ENCODE measurements at regions not wholly inside any gene's neighbourhood (a gene's known extent, or its start where the extent isn't known, plus 50 kb on each side); places are given as distances from the start of the nearest gene placed in this dataset.
"Not testable (repeated sequence)": the region's sequence is repeated elsewhere in the genome, so short reads cannot be mapped to it uniquely, and the experiment has no call there.

DNA sequence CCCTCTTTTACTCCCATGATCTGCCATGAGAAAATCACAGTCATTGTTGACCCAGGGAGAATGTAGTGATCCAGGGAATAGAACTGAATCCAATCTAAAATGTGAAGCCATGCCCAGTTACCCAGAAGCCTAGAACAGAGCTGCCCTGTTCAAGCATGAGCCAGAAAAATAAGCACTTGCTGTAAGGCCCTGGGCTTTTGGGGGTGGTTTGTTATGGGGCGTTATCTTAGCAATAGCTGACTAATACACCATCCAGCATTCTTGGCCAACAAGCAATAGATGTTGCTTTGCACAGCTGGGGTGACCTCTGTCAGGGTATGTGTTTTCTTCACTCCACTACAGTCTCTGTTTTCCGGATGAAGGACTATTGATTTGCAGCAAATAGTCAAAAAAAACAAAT, 120.4 kb downstream of the ZFP64 start:
- no peak overlapping the region for H3K9ac ChIP-seq (ENCODE audit: low read depth, low read length)

DNA sequence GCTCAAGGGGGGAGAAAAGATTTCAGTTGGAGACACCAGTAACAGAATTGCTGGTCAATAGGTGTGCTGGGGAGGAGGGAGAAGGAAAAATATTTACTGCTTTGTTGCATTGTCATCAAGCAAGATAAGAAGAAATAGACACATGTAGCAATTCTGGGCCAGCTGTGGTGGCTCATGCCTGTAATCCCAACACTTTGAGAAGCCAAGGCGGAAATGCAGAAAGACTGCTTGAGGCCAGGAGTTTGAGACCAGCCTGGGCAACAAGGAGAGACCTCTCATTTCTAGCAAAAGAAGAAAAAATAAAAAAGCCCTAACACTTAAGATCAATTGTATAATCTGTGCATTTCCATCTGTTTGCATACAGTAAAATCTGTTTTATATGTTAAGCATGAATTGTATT, 126.6 kb downstream of the ZFP64 start:
- H3K36me3 ChIP-seq (ENCODE audit: insufficient read depth, low read length), result no peaks in the 10 kb centered on the region
- no peaks in the 10 kb centered on the region for H3K9me3 ChIP-seq (ENCODE audit: control insufficient read depth, insufficient read depth, low read length)
- H3K9ac ChIP-seq (ENCODE audit: low read depth, low read length), result no peak overlapping the region
- peaks cover 3% of the 10 kb centered on the region for H3K4me1 ChIP-seq (ENCODE audit: insufficient read depth, low read length)

More for the DNA sequence above, 120.4 kb downstream of the ZFP64 start:
- Histone ChIP-seq H3K9me3 (ENCODE audit: control insufficient read depth, insufficient read depth, low read length) (no peaks in the 10 kb centered on the region; the same call in 1 of the 2 replicates), H3K4me1 (ENCODE audit: insufficient read depth, low read length) (no peaks in the 10 kb centered on the region), H3K36me3 (ENCODE audit: insufficient read depth, low read length) (no peaks in the 10 kb centered on the region)

DNA sequence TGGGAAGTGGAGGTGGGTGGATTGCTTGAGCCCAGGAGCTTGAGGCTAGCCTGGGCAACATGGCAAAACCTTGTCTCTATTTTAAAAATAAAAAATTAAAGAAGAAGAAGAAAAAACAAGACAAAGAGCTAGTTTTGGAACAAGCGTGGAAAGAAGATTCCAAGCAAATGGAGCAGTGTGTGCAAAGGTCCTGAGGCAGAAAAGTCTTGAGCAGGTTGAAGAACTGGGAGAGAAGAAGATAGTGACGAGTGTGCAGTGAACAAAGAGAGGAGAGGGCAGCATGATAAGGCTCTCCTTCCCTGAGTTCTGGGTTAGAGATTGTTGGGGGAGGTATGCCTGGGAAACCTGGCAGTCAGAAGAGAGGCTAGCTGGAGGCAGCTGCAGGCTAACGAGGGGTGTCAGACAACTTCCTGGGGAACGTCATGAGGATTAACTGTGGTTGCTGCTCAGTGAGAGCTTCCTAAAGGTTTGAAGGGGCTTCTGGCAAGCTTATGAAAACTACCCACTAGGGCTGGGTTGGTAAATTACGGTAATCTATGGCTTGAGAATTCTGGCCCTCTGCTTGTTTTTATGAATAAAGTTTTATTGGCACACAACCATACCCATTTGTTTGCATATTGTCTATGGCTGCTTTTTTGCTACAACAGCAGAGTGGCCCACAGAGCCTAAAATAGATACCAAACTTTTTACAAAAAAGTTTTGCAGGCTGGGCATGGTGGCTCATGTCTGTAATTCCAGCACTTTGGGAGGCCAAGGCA, 128.9 kb downstream of the ZFP64 start:
- Histone ChIP-seq H3K4me1 (ENCODE audit: insufficient read depth, low read length) (peaks cover 3% of the 10 kb centered on the region), H3K36me3 (ENCODE audit: insufficient read depth, low read length) (no peaks in the 10 kb centered on the region), H3K9ac (ENCODE audit: low read depth, low read length) (no peak overlapping the region), H3K9me3 (ENCODE audit: control insufficient read depth, insufficient read depth, low read length) (no peaks in the 10 kb centered on the region)

DNA sequence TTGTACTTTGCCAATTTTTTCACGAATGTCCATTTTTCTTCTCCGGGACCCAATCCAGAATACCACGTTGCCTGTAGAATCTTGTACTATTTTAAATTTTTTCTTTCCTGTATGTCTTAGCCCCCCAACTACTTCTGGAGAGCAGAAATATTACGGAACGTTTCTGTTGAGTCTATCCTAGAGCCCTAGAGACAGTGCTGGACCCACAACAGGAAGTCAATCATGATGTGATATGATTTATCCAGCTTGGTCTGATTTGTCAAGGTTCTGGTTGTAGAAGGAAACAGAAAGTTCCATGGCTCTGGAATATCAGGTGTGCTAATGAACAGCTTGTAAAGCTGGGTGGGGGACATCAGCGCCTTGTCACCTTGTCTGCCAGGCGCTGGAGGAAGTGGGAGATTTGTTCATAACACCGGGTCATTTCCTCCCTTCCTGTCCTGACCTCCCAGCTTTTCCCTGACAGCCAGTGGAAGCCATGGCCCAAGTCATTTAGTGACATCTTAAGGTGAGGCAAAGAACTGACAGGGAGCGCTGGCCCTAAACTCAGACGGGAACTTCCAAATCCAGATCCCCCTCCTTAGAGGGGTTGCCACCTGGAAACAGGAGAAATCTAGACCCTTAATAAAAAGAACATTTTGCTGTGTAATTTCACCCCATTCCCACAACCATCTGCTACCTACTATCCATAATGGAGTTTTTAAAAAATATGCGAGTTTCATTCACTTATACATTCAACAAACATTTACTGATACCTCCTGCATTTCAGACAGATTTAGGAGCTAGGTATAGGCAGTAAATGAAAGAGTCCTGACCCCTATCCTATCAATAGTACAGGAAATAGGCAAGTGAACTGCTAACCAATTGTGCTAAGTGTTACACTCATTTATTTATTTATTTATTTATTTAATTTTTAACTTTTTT, 130.5 kb downstream of the ZFP64 start:
- H3K4me1 ChIP-seq (ENCODE audit: insufficient read depth, low read length), result peaks cover 3% of the 10 kb centered on the region
- H3K36me3 ChIP-seq (ENCODE audit: insufficient read depth, low read length), result no peaks in the 10 kb centered on the region
- H3K9me3 ChIP-seq (ENCODE audit: control insufficient read depth, insufficient read depth, low read length), result peaks cover 10% of the 10 kb centered on the region
- H3K9ac ChIP-seq (ENCODE audit: low read depth, low read length), result no peak overlapping the region

DNA sequence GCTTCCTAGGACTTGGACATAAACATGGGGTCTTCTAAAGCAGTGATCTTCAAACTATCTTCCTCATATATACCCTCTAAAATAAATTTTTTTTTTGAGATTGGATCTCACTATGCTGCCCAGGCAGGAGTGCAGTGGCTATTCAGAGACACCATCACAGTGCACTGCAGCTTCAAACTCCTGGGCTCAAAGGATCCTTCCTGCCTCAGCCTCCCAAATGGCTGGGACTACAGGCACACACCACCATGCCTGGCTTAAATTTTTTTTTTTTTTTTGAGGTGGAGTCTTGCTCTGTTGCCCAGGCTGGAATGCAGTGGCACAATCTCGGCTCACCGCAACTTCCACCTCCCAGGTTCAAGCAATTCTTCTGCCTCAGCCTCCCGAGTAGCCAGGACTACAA, 134.4 kb downstream of the ZFP64 start:
- not testable (repeated sequence) for H3K36me3 ChIP-seq (ENCODE audit: insufficient read depth, low read length); H3K9ac ChIP-seq (ENCODE audit: low read depth, low read length); H3K4me1 ChIP-seq (ENCODE audit: insufficient read depth, low read length)
- H3K9me3 ChIP-seq (ENCODE audit: control insufficient read depth, insufficient read depth, low read length), result peaks cover 15% of the 10 kb centered on the region

DNA sequence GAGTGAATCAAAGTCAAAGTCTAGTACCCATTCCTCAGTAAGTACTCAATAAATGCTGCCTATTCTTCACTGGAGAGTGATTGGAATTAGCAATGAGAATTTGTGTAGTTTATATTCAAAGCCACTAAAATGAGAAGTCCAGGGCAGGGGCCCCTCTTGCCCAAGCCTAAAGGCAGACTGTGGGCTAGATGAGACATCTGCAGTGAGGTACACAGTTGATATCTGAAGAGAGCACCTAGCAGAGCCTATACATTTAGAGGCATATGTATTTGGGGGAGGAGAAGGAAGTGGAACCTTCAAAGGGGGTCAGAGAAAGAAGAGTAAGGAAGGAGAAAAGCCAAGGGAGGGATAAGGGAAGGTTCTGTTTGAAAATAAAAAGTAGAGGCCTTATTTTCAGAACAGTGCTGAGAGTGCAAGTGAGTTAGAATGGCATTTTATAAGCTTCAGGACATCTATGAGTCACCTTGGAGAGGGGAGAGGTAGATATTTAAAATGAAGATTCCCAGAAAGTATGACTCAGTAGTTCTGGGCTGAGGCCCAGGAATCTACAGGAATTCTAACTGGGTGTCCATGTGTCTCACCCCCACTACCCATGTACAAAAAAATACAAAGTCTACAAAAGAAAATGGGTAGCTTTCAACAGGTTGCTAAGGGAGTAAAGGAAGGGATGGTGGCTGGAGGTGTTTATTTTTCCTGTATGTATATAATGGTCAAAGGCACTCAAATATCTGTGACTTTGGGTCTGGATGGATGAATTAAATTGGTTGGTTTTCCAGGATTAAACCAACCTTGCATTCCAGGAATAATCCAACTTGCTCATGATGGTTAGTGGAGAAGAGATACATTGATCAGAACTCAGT, 135.1 kb downstream of the ZFP64 start:
- peaks cover 3% of the 10 kb centered on the region for H3K4me1 ChIP-seq (ENCODE audit: insufficient read depth, low read length)
- no peak overlapping the region for H3K9ac ChIP-seq (ENCODE audit: low read depth, low read length)
- H3K9me3 ChIP-seq (ENCODE audit: control insufficient read depth, insufficient read depth, low read length), result peaks cover 15% of the 10 kb centered on the region
- no peaks in the 10 kb centered on the region for H3K36me3 ChIP-seq (ENCODE audit: insufficient read depth, low read length)

DNA sequence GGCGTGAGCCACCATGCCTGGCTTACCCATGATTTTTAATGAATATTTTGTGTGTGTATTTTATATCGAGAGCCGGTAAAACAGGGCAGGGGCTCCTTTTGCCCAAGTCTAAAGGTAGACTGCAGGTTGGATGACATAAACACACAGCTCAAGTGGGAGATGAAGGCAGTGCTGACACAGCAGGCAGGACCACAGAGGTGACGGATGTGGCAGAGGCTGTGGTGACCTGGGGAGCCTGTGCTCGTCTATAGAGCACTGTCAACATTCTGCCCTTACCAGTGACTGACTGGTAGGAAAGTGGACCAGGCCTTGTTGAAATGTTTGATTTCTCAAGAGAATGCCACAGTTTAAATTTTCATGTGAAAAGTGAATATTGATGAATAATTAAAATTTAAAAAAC, 137.5 kb downstream of the ZFP64 start:
- H3K4me1 ChIP-seq (ENCODE audit: insufficient read depth, low read length), result peaks cover 3% of the 10 kb centered on the region; the same call in 1 of the 2 replicates
- peaks cover 15% of the 10 kb centered on the region for H3K9me3 ChIP-seq (ENCODE audit: control insufficient read depth, insufficient read depth, low read length)
- no peaks in the 10 kb centered on the region for H3K36me3 ChIP-seq (ENCODE audit: insufficient read depth, low read length)

DNA sequence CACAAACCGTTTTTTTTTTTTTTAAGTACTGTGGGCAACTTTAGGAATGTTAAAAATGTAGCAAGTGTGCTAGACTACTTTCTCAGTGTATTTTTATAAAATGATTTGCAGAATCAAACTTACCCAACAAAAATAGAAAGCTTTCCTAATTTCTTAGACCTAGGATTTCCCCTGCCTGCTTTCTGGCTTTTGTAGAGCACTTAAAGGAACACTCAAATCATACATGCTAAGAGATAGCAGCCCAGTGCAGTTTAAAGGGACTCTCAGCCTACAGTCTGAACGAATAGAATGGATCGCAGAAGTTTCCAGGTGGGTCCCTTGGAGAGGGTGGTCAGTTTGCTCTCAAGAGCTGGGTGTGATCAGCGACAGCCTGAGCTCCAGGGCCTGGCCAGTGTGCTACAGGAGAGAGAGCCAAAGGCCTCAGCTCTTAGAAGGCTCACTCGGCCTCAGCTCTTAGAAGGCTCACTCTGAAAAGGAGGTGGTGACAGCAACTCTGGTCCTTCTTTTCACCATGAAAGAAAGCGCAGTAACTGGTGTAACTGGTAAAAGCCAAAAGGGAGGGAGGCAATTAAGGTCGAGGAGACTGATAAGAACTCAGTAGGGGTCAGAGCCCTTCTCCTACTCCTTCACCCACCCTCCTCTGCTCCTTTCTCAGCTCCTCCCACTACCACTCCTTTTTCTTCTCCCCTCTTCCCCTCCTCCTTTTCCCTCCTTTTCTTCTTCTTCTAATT, 142.4 kb downstream of the ZFP64 start:
- Histone ChIP-seq H3K36me3 (ENCODE audit: insufficient read depth, low read length) (no peaks in the 10 kb centered on the region), H3K9me3 (ENCODE audit: control insufficient read depth, insufficient read depth, low read length) (no peaks in the 10 kb centered on the region), H3K9ac (ENCODE audit: low read depth, low read length) (no peak overlapping the region), H3K4me1 (ENCODE audit: insufficient read depth, low read length) (peaks cover 21% of the 10 kb centered on the region)

More for the DNA sequence above, 137.5 kb downstream of the ZFP64 start:
- no peak overlapping the region for H3K9ac ChIP-seq (ENCODE audit: low read depth, low read length)

DNA sequence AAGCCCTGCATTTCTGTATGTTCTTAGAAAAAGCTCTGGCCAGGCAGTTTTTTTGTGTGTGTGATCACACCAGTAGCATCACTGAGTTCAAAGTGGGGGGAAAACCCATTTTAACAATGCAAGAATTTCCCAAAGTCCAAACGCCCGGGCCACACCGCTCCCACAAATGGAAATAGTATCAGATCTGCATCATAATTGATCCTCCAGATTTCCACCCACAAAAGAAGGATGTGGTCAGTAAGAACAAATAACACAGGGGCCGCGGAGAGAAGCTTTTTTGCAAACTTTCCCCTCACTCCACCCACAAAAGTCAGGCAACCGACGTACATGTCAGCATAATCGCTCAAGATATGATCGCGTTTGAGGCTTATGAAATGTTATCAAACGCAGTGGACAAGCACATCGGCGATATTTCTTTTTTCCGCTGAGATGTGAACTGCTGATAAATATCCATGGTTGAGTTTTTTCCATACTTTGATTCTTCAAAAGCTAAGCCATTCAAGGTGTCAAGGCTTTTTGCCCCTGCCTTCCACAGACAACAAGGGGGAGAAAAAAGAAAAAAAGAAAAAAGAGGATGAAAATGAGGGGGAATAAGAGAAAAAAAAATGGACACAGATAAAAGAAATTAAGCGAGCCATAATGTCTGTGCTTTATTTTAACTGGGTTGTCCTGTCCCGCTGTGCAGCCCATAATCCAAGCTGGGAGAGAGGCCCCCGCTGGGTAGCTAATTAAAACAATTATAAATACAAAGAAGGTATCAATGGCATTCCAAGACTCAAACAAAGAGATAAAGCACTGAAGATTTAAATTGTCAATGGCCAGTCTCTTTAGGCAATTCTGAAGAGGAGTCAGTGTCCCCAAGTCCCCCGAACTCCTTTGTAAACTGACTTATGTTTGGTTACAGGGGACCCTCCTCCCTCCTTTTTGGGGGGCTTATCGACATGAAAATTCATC, 143.5 kb downstream of the ZFP64 start:
- Histone ChIP-seq H3K4me1 (ENCODE audit: insufficient read depth, low read length) (peaks cover 21% of the 10 kb centered on the region), H3K36me3 (ENCODE audit: insufficient read depth, low read length) (no peaks in the 10 kb centered on the region), H3K9ac (ENCODE audit: low read depth, low read length) (peak overlapping the region; percentile 25; the same call in 1 of the 2 replicates), H3K9me3 (ENCODE audit: control insufficient read depth, insufficient read depth, low read length) (no peaks in the 10 kb centered on the region)

DNA sequence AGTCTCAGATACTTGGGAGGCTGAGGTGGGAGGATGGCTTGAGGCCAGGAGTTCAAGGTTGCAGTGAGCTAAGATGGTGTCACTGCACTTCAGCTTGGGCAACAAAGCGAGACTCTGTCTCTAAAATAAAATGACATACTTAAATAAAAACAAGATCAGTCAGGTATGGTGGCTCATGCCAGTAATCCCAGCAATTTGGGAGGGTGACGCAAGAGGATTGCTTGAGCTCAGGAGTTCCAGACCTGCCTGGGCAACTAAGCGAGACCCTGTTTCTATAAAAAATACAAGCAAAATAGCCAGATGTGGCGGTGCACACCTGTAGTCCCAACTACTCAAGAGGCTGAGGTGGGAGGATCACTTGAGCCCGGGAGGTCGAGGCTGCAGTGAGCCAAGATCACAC, 149.6 kb downstream of the ZFP64 start:
- Histone ChIP-seq H3K9ac (ENCODE audit: low read depth, low read length) (no peak overlapping the region), H3K9me3 (ENCODE audit: control insufficient read depth, insufficient read depth, low read length) (no peaks in the 10 kb centered on the region), H3K36me3 (ENCODE audit: insufficient read depth, low read length) (no peaks in the 10 kb centered on the region)

DNA sequence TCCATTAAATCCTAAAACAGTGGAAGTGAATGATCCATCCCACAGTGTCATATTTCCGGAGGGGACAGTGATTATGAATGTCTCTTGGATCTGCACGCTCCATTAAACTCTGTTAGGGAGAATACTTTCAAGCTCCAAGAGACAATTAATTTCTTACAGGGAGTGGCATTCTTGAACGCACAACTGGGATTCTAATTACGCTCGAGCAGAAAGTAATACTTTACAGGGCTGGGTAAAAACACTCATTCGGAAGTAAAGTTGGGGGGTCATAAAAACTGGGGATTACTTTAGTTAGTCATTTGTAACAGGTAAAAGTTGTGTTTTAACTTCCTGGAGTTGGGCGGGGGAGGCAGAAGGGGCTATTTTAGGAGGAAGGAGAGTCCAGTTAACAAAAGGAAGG, 151.8 kb downstream of the ZFP64 start:
- H3K9ac ChIP-seq (ENCODE audit: low read depth, low read length), result no peak overlapping the region
- no peaks in the 10 kb centered on the region for H3K9me3 ChIP-seq (ENCODE audit: control insufficient read depth, insufficient read depth, low read length)
- H3K4me1 ChIP-seq (ENCODE audit: insufficient read depth, low read length), result no peaks in the 10 kb centered on the region
- no peaks in the 10 kb centered on the region for H3K36me3 ChIP-seq (ENCODE audit: insufficient read depth, low read length)

More for the DNA sequence above, 149.6 kb downstream of the ZFP64 start:
- peaks cover 9% of the 10 kb centered on the region for H3K4me1 ChIP-seq (ENCODE audit: insufficient read depth, low read length)

DNA sequence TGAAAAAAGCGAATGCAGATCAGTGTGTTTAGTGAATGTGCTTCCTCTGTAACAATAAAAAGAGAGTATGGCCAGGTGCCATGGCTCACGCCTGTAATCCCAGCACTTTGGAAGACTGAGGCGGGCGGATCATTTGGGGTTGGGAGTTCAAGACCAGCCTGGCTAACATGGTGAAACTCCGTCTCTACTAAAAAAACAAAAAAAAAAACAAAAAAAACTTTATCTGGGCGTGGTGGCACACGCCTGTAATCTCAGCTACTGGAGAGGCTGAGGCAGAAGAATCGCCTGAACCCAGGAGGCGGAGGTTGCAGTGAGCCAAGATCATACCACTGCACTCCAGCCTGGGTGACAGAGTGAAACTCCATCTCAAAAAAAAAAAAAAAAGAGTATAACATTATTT, 152.9 kb downstream of the ZFP64 start:
- not testable (repeated sequence) for H3K4me1 ChIP-seq (ENCODE audit: insufficient read depth, low read length); H3K36me3 ChIP-seq (ENCODE audit: insufficient read depth, low read length); H3K9ac ChIP-seq (ENCODE audit: low read depth, low read length); H3K9me3 ChIP-seq (ENCODE audit: control insufficient read depth, insufficient read depth, low read length)

DNA sequence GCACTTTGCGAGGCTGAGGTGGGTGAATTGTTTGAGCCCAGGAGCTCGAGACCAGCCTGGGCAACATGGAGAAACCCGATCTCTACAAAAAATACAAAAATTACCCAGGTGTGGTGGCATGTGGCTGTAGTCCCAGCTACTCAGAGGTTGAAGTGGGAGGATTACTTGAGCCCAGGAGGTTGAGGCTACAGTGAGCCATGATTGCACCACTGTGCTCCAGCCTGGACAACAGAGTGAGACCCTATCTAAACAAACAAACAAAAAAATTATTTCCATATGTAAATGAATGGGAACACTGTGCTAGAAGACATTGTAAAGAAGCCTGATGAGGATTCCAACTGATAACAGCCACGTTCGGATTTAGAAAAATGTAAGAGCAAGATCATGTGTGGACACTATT, 154.2 kb downstream of the ZFP64 start:
- Histone ChIP-seq H3K9ac (ENCODE audit: low read depth, low read length) (no peak overlapping the region), H3K4me1 (ENCODE audit: insufficient read depth, low read length) (no peaks in the 10 kb centered on the region; the same call in 1 of the 2 replicates), H3K9me3 (ENCODE audit: control insufficient read depth, insufficient read depth, low read length) (no peaks in the 10 kb centered on the region), H3K36me3 (ENCODE audit: insufficient read depth, low read length) (no peaks in the 10 kb centered on the region)

All from ES-I3 (cell line).